ENCODE measurements at regions not wholly inside any gene's neighbourhood (a gene's known extent, or its start where the extent isn't known, plus 50 kb on each side); places are given as distances from the start of the nearest gene placed in this dataset.

- Histone ChIP-seq H3K9me2 (ENCODE audit: low read depth, low read length) (no peaks in the 10 kb centered on the region), H3K9me3 (ENCODE audit: low read length) (no peaks in the 10 kb centered on the region), H3F3A (ENCODE audit: insufficient read depth, low read length) (no peaks in the 10 kb centered on the region), H3K27ac (ENCODE audit: low read depth, low read length, poor library complexity, severe bottlenecking) (no peak overlapping the region), H3K9ac (ENCODE audit: low read length) (no peak overlapping the region), H3K27me3 (ENCODE audit: insufficient read depth, low read length) (no peaks in the 10 kb centered on the region), H3K79me2 (ENCODE audit: insufficient read depth, low read length) (no peaks in the 10 kb centered on the region), H2AFZ (ENCODE audit: low read length) (no peak overlapping the region), H4K20me1 (ENCODE audit: insufficient read depth, low read length) (no peaks in the 10 kb centered on the region), H3K4me2 (ENCODE audit: low read length) (no peak overlapping the region), H3K36me3 (ENCODE audit: insufficient read depth, low read length) (no peaks in the 10 kb centered on the region), H3K4me1 (ENCODE audit: insufficient read depth, low read length, severe bottlenecking) (no peaks in the 10 kb centered on the region), H3K4me3 (ENCODE audit: low read depth, low read length, poor library complexity, severe bottlenecking) (no peak overlapping the region)
- TF ChIP-seq EZH2 (IDR thresholded peaks at IDR 0.05; ENCODE audit: borderline replicate concordance, low read length): no peak
These were observed 472.2 kb upstream of the KLHL4 start for GRCh38 chrX:87045352-87045751.

DNA sequence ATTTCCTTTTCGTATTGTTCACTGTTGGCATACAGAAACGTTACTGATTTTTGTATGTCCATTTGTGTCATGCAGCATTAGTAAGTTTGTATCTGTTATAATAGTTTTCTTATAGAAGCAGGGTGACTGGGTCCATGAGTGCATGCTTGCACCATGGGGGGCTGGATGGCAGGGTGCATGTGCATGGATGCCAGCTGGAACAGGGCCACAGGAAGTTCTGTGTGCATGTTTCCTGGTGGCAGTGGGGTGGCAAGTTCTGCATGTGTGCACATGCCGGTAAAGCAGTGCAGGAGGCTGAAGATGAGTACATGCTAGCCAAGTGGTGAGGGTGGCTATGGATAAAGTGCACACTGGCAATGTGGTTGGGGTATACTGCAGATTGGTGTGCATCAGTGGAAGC is 468.0 kb upstream of the KLHL4 start:
- Histone ChIP-seq H3K9ac (ENCODE audit: low read length) (no peak overlapping the region), H2AFZ (ENCODE audit: low read length) (no peak overlapping the region), H4K20me1 (ENCODE audit: insufficient read depth, low read length) (no peaks in the 10 kb centered on the region), H3K27me3 (ENCODE audit: insufficient read depth, low read length) (no peaks in the 10 kb centered on the region), H3K4me3 (ENCODE audit: low read depth, low read length, poor library complexity, severe bottlenecking) (no peak overlapping the region), H3K36me3 (ENCODE audit: insufficient read depth, low read length) (no peaks in the 10 kb centered on the region), H3K4me1 (ENCODE audit: insufficient read depth, low read length, severe bottlenecking) (no peaks in the 10 kb centered on the region), H3F3A (ENCODE audit: insufficient read depth, low read length) (no peaks in the 10 kb centered on the region), H3K9me3 (ENCODE audit: low read length) (no peaks in the 10 kb centered on the region), H3K79me2 (ENCODE audit: insufficient read depth, low read length) (no peaks in the 10 kb centered on the region), H3K9me2 (ENCODE audit: low read depth, low read length) (no peaks in the 10 kb centered on the region), H3K4me2 (ENCODE audit: low read length) (no peak overlapping the region), H3K27ac (ENCODE audit: low read depth, low read length, poor library complexity, severe bottlenecking) (no peak overlapping the region)
- TF ChIP-seq, protein P1, sequence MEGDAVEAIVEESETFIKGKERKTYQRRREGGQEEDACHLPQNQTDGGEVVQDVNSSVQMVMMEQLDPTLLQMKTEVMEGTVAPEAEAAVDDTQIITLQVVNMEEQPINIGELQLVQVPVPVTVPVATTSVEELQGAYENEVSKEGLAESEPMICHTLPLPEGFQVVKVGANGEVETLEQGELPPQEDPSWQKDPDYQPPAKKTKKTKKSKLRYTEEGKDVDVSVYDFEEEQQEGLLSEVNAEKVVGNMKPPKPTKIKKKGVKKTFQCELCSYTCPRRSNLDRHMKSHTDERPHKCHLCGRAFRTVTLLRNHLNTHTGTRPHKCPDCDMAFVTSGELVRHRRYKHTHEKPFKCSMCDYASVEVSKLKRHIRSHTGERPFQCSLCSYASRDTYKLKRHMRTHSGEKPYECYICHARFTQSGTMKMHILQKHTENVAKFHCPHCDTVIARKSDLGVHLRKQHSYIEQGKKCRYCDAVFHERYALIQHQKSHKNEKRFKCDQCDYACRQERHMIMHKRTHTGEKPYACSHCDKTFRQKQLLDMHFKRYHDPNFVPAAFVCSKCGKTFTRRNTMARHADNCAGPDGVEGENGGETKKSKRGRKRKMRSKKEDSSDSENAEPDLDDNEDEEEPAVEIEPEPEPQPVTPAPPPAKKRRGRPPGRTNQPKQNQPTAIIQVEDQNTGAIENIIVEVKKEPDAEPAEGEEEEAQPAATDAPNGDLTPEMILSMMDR (IDR thresholded peaks at IDR 0.05; ENCODE audit: low read length): no peak
- no peak for TF ChIP-seq EZH2 (IDR thresholded peaks at IDR 0.05; ENCODE audit: borderline replicate concordance, low read length)

DNA sequence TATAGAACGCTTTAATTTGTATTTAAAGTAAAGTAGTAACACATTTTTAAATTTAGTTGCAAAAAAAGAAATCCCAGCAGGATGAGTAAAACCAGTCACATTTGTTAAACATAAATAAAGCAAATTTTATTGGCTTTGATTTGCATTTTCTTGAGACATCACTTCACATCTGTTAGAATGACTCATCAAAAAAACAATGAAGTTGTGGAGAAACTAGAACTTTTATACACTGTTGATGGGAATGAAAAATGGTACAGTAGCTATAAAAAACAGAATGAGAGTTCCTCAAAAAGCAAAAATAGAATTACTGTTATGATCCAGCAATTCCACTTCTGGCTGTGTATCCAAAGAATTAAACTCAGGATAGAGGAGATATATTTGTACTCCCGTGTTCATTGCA is 454.0 kb upstream of the KLHL4 start:
- TF ChIP-seq, protein P1 (IDR thresholded peaks at IDR 0.05; ENCODE audit: low read length): no peak
- TF ChIP-seq EZH2 (IDR thresholded peaks at IDR 0.05; ENCODE audit: borderline replicate concordance, low read length): no peak
- H3F3A ChIP-seq (ENCODE audit: insufficient read depth, low read length): no peaks in the 10 kb centered on the region
- H3K36me3 ChIP-seq (ENCODE audit: insufficient read depth, low read length): no peaks in the 10 kb centered on the region

GRCh38 chrX:87064502-87064901 is 453.1 kb upstream of the KLHL4 start:
- H4K20me1 ChIP-seq (ENCODE audit: insufficient read depth, low read length): no peaks in the 10 kb centered on the region
- H3K4me2 ChIP-seq (ENCODE audit: low read length): no peak overlapping the region
- H3K4me1 ChIP-seq (ENCODE audit: insufficient read depth, low read length, severe bottlenecking): no peaks in the 10 kb centered on the region
- no peaks in the 10 kb centered on the region for H3F3A ChIP-seq (ENCODE audit: insufficient read depth, low read length)
- TF ChIP-seq, protein P1 (IDR thresholded peaks at IDR 0.05; ENCODE audit: low read length): no peak
- TF ChIP-seq EZH2 (IDR thresholded peaks at IDR 0.05; ENCODE audit: borderline replicate concordance, low read length): no peak
- H3K27me3 ChIP-seq (ENCODE audit: insufficient read depth, low read length): no peaks in the 10 kb centered on the region
- no peaks in the 10 kb centered on the region for H3K9me2 ChIP-seq (ENCODE audit: low read depth, low read length)
- H3K9ac ChIP-seq (ENCODE audit: low read length): no peak overlapping the region
- H3K79me2 ChIP-seq (ENCODE audit: insufficient read depth, low read length): no peaks in the 10 kb centered on the region
- no peak overlapping the region for H2AFZ ChIP-seq (ENCODE audit: low read length)
- no peak overlapping the region for H3K27ac ChIP-seq (ENCODE audit: low read depth, low read length, poor library complexity, severe bottlenecking)
- no peaks in the 10 kb centered on the region for H3K9me3 ChIP-seq (ENCODE audit: low read length)
- H3K36me3 ChIP-seq (ENCODE audit: insufficient read depth, low read length): no peaks in the 10 kb centered on the region
- no peak overlapping the region for H3K4me3 ChIP-seq (ENCODE audit: low read depth, low read length, poor library complexity, severe bottlenecking)

More for the DNA sequence above, 454.0 kb upstream of the KLHL4 start:
- Histone ChIP-seq H3K4me3 (ENCODE audit: low read depth, low read length, poor library complexity, severe bottlenecking) (no peak overlapping the region), H3K27ac (ENCODE audit: low read depth, low read length, poor library complexity, severe bottlenecking) (no peak overlapping the region), H3K9me2 (ENCODE audit: low read depth, low read length) (no peaks in the 10 kb centered on the region), H3K9me3 (ENCODE audit: low read length) (no peaks in the 10 kb centered on the region), H3K4me1 (ENCODE audit: insufficient read depth, low read length, severe bottlenecking) (no peaks in the 10 kb centered on the region), H3K4me2 (ENCODE audit: low read length) (no peak overlapping the region), H2AFZ (ENCODE audit: low read length) (no peak overlapping the region), H3K9ac (ENCODE audit: low read length) (no peak overlapping the region), H4K20me1 (ENCODE audit: insufficient read depth, low read length) (no peaks in the 10 kb centered on the region), H3K27me3 (ENCODE audit: insufficient read depth, low read length) (no peaks in the 10 kb centered on the region), H3K79me2 (ENCODE audit: insufficient read depth, low read length) (no peaks in the 10 kb centered on the region)
